Stimulated activated CD8-positive, alpha-beta memory T cell treated with anti-CD3 and anti-CD28 coated beads, Interleukin-4, amount 100 ng/mL, for 24 hours (primary cell): ENCODE measurements at regions not wholly inside any gene's neighbourhood (a gene's known extent, or its start where the extent isn't known, plus 50 kb on each side); places are given as distances from the start of the nearest gene placed in this dataset.
"Not testable (repeated sequence)": the region's sequence is repeated elsewhere in the genome, so short reads cannot be mapped to it uniquely, and the experiment has no call there.

Experiments used
- DNase-seq: peaks from one replicate; pipeline ENCODE4 v3.0.0-alpha.2; 2020; ENCODE audit warnings: low read depth

DNA sequence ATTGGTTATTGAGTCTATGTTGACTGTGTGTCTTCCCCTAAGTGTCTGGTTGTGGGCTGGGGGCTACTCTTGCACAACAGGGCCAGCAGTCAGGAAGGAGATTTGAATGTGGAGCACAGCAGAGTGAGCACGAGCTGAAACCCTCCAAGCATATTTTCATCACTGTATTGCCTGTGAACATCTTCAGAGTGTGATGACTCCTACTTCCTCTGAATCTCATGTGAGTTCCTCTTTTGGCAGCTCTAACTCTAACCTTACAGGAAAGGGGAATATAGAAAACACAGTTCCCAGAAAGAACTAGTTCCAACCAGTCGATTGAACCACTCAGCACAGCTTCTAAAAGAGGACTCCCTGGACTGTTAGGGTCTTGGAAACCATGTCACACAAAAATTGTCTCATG lies 211.6 kb downstream of the RAP2B start:
- no peak for DNase-seq

DNA sequence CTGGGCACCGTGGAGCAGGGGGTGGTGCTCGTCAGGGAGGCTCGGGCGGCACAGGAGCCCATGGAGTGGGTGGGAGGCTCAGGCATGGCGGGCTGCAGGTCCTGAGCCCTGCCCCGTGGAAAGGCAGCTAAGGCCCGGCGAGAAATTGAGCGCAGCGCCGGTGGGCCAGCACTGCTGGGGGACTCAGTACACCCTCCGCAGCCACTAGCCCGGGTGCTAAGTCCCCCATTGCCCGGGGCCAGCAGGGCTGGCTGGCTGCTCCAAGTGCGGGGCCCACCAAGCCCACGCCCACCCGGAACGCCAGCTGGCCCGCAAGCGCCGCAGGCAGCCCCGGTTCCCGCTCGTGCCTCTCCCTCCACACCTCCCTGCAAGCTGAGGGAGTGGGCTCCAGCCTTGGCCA lies 216.3 kb downstream of the RAP2B start:
- DNase-seq: not testable (repeated sequence)

DNA sequence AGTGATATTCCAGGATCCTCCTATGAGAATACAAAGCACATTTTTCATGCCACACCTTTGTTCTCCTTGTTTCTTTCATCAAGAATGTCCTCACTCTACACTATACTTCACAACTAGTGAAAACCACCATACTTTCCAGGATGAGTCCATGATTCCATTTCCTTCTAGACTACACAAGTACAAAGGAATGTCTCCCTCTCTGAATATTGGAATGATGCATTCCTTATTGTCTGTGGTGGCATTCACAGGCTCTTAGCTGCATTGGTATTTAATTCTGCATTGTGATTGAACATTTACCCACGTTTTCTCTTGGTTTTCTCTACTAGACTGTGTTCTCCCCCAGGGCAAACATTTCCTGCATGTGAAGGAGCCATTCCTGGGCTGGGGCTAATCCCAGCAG lies 217.5 kb downstream of the RAP2B start:
- DNase-seq: no peak

DNA sequence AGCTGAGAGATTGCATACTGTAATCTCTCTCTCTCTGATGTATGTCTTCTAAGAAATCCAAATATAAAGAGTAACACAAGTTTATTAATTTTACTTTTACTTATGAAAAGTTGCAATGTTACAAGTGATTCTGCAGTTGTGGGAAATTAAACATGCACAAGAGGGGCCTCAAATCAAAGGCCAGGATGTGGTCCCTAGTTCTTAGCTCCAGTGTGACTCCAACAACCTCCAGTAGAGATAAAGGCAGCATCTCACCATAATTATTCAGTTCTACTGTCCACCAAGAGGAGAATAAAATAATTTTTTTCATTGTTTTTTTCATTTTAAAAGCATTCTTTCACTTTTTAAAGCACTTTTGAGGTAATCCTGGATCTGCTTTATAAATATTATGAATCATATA lies 223.3 kb downstream of the RAP2B start:
- DNase-seq: no peak

DNA sequence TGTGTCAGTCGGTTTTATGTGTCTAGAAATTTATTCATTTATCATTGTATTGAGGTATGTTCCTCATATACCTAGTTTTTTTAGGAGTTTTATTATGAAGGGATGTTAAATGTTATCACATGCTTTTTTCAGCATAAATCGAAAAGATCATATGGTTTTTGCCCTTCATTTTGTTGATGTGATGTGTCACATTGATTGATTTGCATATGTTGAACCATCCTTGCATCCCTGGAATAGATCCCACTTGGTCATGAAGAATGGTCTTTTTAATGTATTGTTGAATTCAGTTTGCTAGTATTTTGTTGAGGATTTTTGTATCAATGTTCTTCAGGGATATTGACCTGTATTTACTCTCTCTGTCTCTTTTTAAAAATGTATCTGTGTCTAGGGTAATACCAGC lies 230.3 kb downstream of the RAP2B start:
- DNase-seq: no peak

DNA sequence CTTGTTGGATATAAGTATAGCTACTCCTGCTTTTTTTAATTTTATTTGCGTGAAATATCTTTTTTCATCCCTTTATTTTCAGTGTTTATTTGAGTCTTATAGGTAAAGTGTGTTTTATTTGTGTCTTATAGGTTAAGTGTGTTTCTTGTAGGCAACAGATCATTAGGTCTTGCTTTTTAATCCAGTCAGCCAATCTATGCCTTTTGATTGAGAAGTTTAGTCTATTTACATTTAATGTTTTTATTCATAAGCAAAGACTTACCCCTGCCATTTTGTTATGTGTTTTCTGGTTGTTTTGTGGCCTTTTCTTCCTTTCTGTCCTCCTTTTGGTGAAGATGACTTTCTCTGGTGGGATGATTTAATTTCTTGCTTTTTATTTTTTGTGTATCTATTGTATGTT lies 232.0 kb downstream of the RAP2B start:
- no peak for DNase-seq

DNA sequence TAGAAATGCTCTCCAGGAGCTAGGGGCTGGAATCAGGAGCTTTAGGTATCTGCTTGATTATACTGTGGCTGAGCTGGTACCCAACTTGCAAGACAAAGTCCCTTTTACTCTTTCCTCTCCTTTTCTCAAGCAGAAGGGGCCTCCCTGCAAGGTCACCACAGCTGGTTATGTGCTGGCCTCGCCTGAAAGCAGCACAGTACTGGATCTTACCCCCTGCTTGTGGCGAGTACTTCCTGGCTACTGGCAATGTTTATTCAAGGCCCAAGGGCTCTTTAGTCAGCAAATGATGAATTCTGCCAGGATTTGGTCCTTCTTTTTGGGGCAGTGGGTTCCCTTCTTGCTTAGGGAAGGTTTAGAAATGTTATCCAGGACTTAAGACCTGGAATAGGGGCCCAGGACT lies 234.6 kb downstream of the RAP2B start:
- DNase-seq: no peak

DNA sequence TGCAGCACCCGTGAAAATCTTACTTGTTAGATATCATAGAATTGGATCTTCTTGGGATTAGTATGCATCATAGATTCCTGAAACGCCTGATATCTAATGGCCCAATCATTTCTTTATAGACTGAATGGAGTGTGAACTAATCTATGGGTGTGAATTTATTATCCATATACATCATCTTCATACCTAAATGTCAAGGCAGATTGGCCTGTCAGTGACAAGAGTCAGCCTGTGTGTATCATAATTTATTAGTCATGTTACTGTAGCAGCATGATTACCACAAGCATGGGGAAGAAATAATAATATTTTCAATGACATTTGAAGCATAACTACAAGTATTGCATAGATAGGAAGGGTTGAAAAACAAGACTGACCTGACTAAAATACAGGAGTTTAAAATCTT lies 235.8 kb downstream of the RAP2B start:
- no peak for DNase-seq

DNA sequence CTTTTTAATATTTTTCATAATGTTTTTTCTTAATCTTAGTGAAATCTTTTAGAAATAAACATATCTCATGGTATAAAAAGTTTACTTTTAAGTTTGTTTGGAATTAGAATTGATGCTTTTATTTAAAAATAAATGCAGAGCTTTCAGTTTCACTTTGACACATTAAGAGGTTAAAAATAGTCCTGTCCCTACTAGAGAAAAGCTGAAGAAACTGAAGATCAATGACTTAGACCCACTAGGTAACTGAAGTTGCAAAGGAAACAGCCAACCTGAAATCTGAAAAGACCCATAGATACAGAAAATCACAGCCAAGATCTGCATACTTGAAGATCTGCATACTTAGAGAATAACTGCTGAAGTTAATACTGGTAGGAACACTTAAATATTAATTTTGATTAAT lies 237.6 kb downstream of the RAP2B start:
- no peak for DNase-seq

DNA sequence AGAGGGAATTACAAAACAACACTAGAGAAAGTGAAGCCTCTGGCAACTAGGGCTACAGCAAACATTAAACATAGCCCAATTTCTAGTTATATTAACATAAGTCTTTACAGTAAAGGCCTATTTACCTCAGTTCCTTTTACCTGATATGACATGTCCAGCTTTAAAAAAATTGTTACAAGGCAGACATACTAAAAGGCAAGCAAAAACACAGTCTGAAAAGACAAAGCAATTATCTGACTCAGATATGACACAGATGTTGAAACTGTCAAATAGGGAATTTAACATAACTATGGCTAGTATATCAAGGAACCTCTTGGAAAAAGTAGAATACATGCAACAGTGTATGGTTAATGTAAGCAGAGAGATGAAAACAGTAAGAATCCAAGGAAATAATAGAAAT lies 238.6 kb downstream of the RAP2B start:
- no peak for DNase-seq

DNA sequence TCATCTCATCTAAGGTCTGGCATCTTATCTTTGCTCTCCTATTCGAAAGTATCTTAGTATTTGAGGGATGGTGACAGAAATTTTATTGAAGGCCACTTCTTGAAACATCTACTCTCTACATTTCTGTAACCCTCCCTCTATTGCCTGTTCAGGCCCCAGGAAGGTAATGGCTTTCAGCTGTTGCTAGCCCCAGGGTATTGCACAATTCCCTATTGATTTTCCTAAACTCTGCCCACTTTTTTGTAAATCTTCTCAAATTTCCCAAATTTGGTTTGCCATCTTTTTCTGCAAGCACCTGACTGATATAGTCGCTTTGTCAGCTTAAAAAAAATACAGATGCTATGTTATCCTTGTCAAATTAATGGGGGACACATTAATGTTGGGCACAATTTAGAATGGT lies 242.1 kb downstream of the RAP2B start:
- no peak for DNase-seq

DNA sequence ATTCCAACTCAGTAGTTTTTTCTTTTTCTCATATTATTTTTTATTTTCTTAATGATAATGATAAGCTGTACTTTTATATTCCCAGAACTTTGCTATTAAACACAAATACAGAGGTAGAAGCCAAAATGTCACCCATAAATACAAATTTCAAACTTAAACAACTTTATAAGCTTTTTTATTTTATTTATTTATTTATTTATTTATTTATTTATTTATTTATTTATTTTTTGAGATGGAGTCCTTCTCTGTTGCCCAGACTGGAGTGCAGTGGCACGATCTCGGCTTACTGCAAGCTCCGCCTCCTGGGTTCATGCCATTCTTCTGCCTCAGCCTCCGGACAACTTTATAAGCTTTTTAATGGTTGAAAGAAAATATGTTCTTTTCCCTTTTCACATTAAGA lies 243.3 kb downstream of the RAP2B start:
- DNase-seq: not testable (repeated sequence)

DNA sequence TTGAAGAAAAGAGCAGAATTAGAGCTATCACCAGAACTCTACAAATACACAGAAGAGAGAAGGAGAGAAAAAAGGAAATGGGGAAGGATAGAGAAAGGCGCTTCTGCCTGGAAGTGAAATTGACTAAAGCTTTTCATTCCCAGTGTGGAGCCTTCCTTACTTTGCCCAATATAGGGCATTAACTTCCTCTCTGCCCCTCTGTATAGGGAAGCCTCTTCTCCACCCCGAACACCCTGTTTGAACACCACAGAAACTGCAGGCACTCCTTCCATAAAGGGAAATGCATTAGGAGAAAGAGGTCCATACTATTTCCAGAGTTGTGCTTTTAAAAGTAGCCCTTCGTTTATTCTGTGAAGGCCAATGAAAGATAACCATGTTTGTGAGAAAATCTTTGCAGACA lies 248.5 kb downstream of the RAP2B start:
- DNase-seq: no peak

DNA sequence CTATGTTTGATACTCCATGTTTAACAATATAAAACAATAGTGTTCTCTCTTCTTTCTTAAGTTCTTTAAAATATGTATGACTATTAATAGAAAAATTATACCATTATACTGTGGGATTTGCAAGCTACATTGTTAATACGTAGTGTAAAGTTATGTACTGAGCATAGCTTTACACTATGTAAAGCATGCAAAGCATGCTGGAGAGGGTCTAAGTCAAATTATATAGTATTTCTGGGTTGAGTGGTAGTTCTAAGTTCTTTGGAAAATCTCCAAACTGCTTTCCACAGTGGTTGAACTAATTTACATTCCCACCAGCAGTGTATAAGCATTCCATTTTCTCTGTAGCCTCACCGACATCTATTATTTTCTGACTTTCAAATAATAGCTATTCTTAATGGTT lies 253.0 kb downstream of the RAP2B start:
- no peak for DNase-seq

DNA sequence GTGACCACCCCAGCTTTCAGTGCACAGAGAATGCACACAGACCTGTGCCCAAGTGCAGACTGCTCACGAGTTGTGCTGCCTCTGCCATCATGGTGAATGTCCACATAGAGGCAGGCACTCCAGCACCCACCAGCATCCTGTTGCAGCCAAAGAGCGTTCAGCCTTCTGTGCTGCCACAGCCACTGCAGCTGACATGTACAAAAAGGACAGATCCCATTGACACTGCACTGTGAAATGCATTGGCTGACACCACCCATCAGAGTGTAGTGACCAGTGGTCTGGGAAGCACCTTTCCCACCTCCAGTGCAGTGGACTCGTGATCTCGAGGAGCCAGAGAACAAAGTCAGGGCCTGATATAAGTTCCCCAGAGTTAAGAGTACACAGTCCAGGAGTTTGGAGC lies 260.3 kb downstream of the RAP2B start:
- no peak for DNase-seq

DNA sequence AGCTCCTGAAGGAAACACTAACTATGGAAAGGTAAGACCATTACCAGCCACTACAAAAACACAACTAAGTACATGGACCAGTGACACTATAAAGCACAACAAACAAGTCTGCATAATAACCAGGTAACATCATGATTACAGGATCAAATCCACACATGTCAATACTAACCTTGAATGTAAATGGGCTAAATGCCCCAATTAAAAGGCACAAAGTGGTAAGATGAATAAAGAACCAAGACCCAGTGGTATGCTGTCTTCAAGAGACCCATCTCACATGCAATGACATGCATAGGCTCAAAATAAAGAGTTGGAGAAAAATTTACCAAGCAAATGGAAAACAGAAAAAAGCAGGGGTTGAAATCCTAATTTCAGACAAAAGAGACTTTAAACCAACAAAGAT lies 261.8 kb downstream of the RAP2B start:
- not testable (repeated sequence) for DNase-seq

DNA sequence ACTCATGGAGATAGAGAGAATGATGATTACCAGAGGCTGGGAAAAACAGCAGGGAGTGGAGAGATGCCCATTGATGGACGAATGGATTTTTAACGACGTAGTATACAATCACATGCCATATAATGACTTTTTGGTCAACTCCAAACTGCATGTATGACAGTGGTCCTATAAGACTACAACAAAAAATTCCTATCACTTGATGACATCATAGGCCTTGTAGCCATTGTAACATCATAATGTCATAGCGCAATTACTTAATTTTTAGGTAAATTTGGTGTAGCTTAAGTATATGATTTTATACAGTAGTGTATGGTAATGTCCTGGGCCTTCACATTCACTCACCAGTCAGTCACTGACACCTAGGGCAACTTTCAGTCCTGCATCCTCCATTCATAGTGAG lies 264.3 kb downstream of the RAP2B start:
- DNase-seq: no peak

DNA sequence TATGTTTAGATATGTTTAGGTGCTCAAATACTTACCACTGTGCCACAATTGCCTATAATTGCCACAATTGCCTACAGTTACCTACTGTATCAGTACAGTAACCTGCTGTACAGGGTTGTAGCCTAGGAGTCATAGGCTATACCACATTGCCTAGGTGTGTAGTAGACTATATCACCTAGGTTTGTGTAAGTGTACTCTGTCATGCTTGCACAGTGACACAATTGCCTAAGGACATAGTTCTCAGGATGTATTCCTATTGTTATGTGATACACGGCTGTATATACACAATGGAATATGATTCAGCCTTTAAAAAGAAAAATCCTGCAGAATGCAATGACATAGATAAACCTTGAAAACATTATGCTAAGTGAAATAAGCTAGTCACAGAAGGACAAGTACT lies 264.8 kb downstream of the RAP2B start:
- DNase-seq: no peak

DNA sequence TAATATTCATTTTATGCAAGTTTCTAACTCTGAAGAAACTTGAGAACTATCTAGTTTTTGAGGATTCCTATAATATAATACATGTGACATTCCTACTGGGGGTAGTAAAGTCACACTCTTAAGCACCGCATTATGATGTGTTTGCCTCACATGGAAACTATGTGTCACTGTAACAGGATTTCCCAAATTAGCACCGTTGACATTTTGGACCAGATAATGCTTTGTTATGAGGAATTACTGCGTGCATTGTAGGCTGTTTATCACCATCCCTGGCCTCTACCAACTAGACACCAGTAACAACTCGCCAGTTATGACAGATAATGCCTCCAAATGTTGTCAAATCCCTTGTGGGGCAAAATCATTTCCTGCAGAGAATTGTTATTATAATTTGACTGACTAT lies 267.8 kb downstream of the RAP2B start:
- DNase-seq: no peak

DNA sequence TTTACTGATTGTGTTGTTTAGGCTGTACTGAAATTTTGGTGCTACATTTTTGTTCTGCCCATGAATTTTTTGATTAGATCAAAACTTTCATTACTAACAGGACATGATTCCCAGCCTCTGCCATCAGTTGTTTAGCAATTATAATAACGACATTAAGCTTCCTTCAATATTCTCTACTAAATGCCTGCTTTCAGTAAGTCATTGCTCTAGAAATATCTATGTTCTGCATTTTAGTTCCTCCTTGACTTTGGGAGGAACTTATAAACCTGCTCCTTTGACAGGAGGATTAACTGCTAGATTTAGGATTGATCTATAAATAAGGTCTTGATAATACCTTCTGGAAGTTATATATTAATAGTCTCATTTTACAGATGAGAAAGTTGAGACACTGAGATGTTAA lies 269.1 kb downstream of the RAP2B start:
- DNase-seq: no peak

DNA sequence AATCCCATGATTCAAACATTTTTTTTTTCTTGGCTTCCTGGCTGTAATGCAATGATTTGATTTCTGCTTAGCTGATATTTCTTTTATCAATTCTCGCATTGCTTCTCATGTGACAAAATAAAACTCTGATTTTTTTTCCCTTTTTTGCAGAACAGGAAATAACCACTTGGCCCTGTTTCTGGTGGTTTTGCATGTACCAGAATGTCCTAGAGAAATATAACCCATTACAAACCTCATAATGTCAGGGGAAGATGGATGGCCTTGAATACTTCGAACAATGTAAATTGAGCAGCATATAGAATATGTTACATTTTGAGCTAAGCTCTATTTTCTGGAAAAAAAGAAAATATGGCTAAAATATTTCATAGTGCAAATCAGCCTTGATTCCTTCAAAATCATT lies 275.6 kb downstream of the RAP2B start:
- DNase-seq: no peak

DNA sequence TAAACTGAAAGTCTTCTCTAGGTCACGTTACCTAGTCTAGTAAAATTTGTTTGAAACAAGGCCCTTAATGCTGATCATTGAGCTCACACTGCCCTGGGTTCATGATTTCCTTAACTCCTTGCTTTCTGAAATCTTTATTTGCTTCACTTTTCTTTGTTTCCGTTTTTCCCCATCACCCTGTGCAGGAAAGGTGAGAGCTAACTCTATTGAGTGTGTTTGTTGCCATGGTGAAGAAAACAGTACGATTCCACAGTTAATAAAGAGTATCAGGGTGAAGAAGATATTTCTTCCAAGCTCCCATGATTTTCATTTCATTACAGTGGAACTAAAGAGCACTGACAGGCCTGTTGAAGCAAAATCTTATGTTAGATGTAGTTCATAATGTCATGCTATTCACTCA lies 276.2 kb downstream of the RAP2B start:
- no peak for DNase-seq

DNA sequence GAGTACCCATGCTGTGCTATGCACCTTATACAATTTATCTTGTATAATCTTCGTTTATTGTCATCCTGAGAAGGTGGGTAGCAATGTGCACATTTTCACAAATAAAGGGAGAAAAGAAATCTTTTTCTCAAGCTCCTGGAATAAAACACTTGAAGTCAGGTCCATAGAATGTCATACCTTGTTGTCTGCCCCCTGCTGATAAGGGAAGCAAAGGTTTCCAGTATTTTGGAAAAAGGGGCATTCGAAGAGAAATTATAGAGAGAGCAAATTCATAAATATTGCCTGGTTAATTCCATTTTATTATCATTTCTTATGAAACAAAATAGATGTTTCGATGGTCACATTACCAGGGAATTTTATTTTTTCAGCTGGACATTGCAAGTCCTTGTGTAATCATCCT lies 277.8 kb downstream of the RAP2B start:
- DNase-seq: no peak

DNA sequence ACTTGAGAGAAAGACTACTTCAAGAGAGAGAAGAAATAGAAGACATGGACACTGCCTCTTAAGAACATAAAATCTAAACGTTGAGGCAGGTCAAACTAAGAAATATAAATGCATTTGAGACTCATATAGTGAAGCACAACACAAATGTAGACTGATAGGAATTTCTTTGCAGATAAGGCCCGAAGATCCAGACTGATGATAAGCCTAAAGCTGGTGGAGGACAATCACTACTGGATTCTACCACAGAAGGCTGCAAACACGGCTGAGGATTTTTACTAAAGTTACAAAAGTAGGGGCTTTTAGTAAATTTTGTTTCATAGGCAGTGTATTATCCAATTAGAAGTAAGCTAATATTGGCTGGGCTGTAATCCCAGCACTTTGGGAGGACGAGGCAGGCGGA lies 278.3 kb downstream of the RAP2B start:
- DNase-seq: no peak

DNA sequence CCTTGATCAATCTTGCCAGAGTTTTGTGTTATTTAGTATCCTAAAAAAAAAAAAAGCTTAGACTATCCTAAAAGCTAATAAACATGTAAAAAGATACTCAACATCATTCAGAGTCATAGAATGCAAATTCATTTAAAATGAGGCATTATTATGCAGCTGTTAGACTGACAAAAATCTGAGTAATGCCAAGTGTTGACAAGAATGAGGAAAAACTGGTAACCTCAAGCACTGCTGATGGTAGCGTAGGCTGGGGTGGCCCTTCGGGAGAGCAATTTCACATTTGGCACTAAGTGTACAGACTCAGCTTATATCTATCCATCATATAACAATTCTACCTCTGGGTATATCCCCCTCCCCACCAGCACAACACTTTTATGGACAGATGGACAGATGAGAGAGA lies 280.4 kb downstream of the RAP2B start:
- DNase-seq: no peak
